ENCODE measurements at regions not wholly inside any gene's neighbourhood (a gene's known extent, or its start where the extent isn't known, plus 50 kb on each side); places are given as distances from the start of the nearest gene placed in this dataset.

- Histone ChIP-seq H3K9me3 (ENCODE audit: control insufficient read depth in 5 of 5, low read length in 5 of 5) (peaks cover 0 to 2% (median 0%) of the 10 kb centered on the region in 5 donors), H3K4me1 (ENCODE audit: control insufficient read depth in 5 of 5, insufficient read depth in 5 of 5, low read length in 5 of 5) (no peaks in the 10 kb centered on the region), H3K27me3 (ENCODE audit: control insufficient read depth in 5 of 5, insufficient read depth in 4 of 5, low read length in 5 of 5) (peaks cover 0 to 7% (median 3%) of the 10 kb centered on the region in 5 donors), H3K4me3 (ENCODE audit: low read depth in 1 of 5, low read length in 5 of 5) (no peak overlapping the region), H3K9ac (ENCODE audit: low read length in 5 of 5) (no peak overlapping the region), H3K27ac (ENCODE audit: low read depth, low read length) (no peak overlapping the region), H3K36me3 (ENCODE audit: control insufficient read depth in 5 of 5, insufficient read depth in 5 of 5, low read length in 5 of 5) (no peaks in the 10 kb centered on the region)
Observed at GRCh38 chr2:2795438-2796091, 464.5 kb upstream of the MYT1L start.

- Histone ChIP-seq H3K27me3 (ENCODE audit: control insufficient read depth in 5 of 5, insufficient read depth in 4 of 5, low read length in 5 of 5) (peaks cover 0 to 7% (median 3%) of the 10 kb centered on the region in 5 donors), H3K9ac (ENCODE audit: low read length in 5 of 5) (no peak overlapping the region), H3K9me3 (ENCODE audit: control insufficient read depth in 5 of 5, low read length in 5 of 5) (peaks cover 0 to 2% (median 0%) of the 10 kb centered on the region in 5 donors), H3K27ac (ENCODE audit: low read depth, low read length) (no peak overlapping the region), H3K4me3 (ENCODE audit: low read depth in 1 of 5, low read length in 5 of 5) (no peak overlapping the region), H3K4me1 (ENCODE audit: control insufficient read depth in 5 of 5, insufficient read depth in 5 of 5, low read length in 5 of 5) (no peaks in the 10 kb centered on the region), H3K36me3 (ENCODE audit: control insufficient read depth in 5 of 5, insufficient read depth in 5 of 5, low read length in 5 of 5) (no peaks in the 10 kb centered on the region)
Observed at GRCh38 chr2:2793925-2794560, 463.0 kb upstream of the MYT1L start.

- H3K27ac ChIP-seq (ENCODE audit: low read depth, low read length), result no peak overlapping the region
- H3K36me3 ChIP-seq (ENCODE audit: control insufficient read depth in 5 of 5, insufficient read depth in 5 of 5, low read length in 5 of 5), result no peaks in the 10 kb centered on the region
- H3K4me1 ChIP-seq (ENCODE audit: control insufficient read depth in 5 of 5, insufficient read depth in 5 of 5, low read length in 5 of 5), result no peaks in the 10 kb centered on the region
- no peak overlapping the region for H3K4me3 ChIP-seq (ENCODE audit: low read depth in 1 of 5, low read length in 5 of 5)
- H3K9me3 ChIP-seq (ENCODE audit: control insufficient read depth in 5 of 5, low read length in 5 of 5), result peaks cover 0 to 2% (median 0%) of the 10 kb centered on the region in 5 donors
- no peak overlapping the region for H3K9ac ChIP-seq (ENCODE audit: low read length in 5 of 5)
- peaks cover 0 to 7% (median 3%) of the 10 kb centered on the region in 5 donors for H3K27me3 ChIP-seq (ENCODE audit: control insufficient read depth in 5 of 5, insufficient read depth in 4 of 5, low read length in 5 of 5)
Observed at GRCh38 chr2:2793514-2793913, 462.4 kb upstream of the MYT1L start.

- Histone ChIP-seq H3K9ac (ENCODE audit: low read length in 5 of 5) (no peak overlapping the region), H3K4me3 (ENCODE audit: low read depth in 1 of 5, low read length in 5 of 5) (no peak overlapping the region), H3K36me3 (ENCODE audit: control insufficient read depth in 5 of 5, insufficient read depth in 5 of 5, low read length in 5 of 5) (no peaks in the 10 kb centered on the region), H3K9me3 (ENCODE audit: control insufficient read depth in 5 of 5, low read length in 5 of 5) (peaks cover 0 to 2% (median 0%) of the 10 kb centered on the region in 5 donors), H3K27me3 (ENCODE audit: control insufficient read depth in 5 of 5, insufficient read depth in 4 of 5, low read length in 5 of 5) (peaks cover 0 to 7% (median 3%) of the 10 kb centered on the region in 5 donors), H3K27ac (ENCODE audit: low read depth, low read length) (no peak overlapping the region), H3K4me1 (ENCODE audit: control insufficient read depth in 5 of 5, insufficient read depth in 5 of 5, low read length in 5 of 5) (no peaks in the 10 kb centered on the region)
Observed at GRCh38 chr2:2791606-2792005, 460.5 kb upstream of the MYT1L start.

GRCh38 chr2:2791031-2791430, 460.0 kb upstream of the MYT1L start:
- no peak overlapping the region for H3K27ac ChIP-seq (ENCODE audit: low read depth, low read length)
- no peaks in the 10 kb centered on the region for H3K4me1 ChIP-seq (ENCODE audit: control insufficient read depth in 5 of 5, insufficient read depth in 5 of 5, low read length in 5 of 5)
- H3K36me3 ChIP-seq (ENCODE audit: control insufficient read depth in 5 of 5, insufficient read depth in 5 of 5, low read length in 5 of 5), result no peaks in the 10 kb centered on the region
- H3K4me3 ChIP-seq (ENCODE audit: low read depth in 1 of 5, low read length in 5 of 5), result no peak overlapping the region
- H3K9me3 ChIP-seq (ENCODE audit: control insufficient read depth in 5 of 5, low read length in 5 of 5), result peaks cover 0 to 2% (median 0%) of the 10 kb centered on the region in 5 donors
- peaks cover 0 to 7% (median 3%) of the 10 kb centered on the region in 5 donors for H3K27me3 ChIP-seq (ENCODE audit: control insufficient read depth in 5 of 5, insufficient read depth in 4 of 5, low read length in 5 of 5)
- H3K9ac ChIP-seq (ENCODE audit: low read length in 5 of 5), result no peak overlapping the region

- Histone ChIP-seq H3K36me3 (ENCODE audit: control insufficient read depth in 5 of 5, insufficient read depth in 5 of 5, low read length in 5 of 5) (no peaks in the 10 kb centered on the region), H3K4me3 (ENCODE audit: low read depth in 1 of 5, low read length in 5 of 5) (no peak overlapping the region), H3K9ac (ENCODE audit: low read length in 5 of 5) (no peak overlapping the region), H3K9me3 (ENCODE audit: control insufficient read depth in 5 of 5, low read length in 5 of 5) (no peaks in the 10 kb centered on the region), H3K27ac (ENCODE audit: low read depth, low read length) (no peak overlapping the region), H3K4me1 (ENCODE audit: control insufficient read depth in 5 of 5, insufficient read depth in 5 of 5, low read length in 5 of 5) (no peaks in the 10 kb centered on the region), H3K27me3 (ENCODE audit: control insufficient read depth in 5 of 5, insufficient read depth in 4 of 5, low read length in 5 of 5) (peaks cover 0 to 7% (median 3%) of the 10 kb centered on the region in 5 donors)
Observed at GRCh38 chr2:2788076-2788475, 457.0 kb upstream of the MYT1L start.

DNA sequence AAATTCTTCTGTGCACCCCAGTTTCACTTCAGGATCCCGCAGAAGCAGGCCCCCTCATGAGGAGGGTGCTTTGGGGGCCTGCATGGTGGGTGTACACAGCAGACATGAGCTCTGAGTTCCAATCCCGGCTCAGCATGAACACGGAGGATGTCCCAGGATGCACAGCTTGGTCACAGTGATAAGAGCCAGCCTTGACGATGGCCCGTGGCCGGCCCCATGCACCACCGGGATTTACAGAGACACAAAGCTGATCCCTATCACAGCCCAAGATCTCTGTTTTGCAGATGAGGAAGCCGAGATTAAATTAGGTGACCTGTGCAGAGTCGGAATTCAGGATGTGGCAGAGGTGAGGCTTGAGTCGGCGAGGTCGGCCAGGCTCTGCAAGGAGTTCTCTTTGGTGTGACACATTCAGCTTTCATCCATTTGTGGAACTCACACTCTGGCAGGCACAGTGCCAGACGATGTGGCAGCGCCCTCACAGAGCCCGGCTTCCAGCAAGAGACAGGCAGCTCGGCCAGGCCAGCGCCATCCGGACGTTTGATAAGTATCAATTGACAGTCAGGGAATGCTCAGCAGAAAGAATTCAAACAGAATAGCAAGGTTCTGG, 456.3 kb upstream of the MYT1L start:
- no peaks in the 10 kb centered on the region for H3K36me3 ChIP-seq (ENCODE audit: control insufficient read depth in 5 of 5, insufficient read depth in 5 of 5, low read length in 5 of 5)

DNA sequence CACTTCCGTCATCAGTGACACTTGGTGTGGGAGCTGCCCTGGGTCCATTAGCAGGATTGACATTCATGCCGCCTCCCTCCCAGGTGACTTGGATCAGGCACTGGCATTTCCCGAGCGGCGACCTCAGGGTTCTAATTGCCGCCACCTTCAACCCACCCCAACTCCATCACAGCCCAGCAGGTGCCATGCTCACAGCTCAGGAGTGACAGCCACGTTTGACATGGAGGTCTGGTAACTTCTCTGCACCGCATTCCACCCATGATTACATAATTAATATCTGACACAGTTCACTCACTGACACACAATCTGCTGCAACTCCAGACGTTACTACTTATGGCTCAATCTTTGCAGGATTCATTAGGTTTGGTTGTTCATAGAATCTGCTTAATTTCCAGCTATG, 450.9 kb upstream of the MYT1L start:
- Histone ChIP-seq H3K9ac (ENCODE audit: low read length in 5 of 5) (no peak overlapping the region), H3K36me3 (ENCODE audit: control insufficient read depth in 5 of 5, insufficient read depth in 5 of 5, low read length in 5 of 5) (no peaks in the 10 kb centered on the region), H3K9me3 (ENCODE audit: control insufficient read depth in 5 of 5, low read length in 5 of 5) (peaks cover 0 to 5% (median 0%) of the 10 kb centered on the region in 5 donors), H3K27ac (ENCODE audit: low read depth, low read length) (no peak overlapping the region), H3K4me1 (ENCODE audit: control insufficient read depth in 5 of 5, insufficient read depth in 5 of 5, low read length in 5 of 5) (peaks cover 0 to 7% (median 0%) of the 10 kb centered on the region in 5 donors), H3K27me3 (ENCODE audit: control insufficient read depth in 5 of 5, insufficient read depth in 4 of 5, low read length in 5 of 5) (no peaks in the 10 kb centered on the region), H3K4me3 (ENCODE audit: low read depth in 1 of 5, low read length in 5 of 5) (no peak overlapping the region)

More for the DNA sequence above, 456.3 kb upstream of the MYT1L start:
- Histone ChIP-seq H3K9ac (ENCODE audit: low read length in 5 of 5) (no peak overlapping the region), H3K9me3 (ENCODE audit: control insufficient read depth in 5 of 5, low read length in 5 of 5) (no peaks in the 10 kb centered on the region), H3K4me1 (ENCODE audit: control insufficient read depth in 5 of 5, insufficient read depth in 5 of 5, low read length in 5 of 5) (peaks cover 0 to under 1% (median 0%) of the 10 kb centered on the region in 5 donors), H3K4me3 (ENCODE audit: low read depth in 1 of 5, low read length in 5 of 5) (no peak overlapping the region), H3K27ac (ENCODE audit: low read depth, low read length) (no peak overlapping the region), H3K27me3 (ENCODE audit: control insufficient read depth in 5 of 5, insufficient read depth in 4 of 5, low read length in 5 of 5) (peaks cover 0 to 5% (median 2%) of the 10 kb centered on the region in 5 donors)

GRCh38 chr2:2779727-2780126, 448.7 kb upstream of the MYT1L start:
- Histone ChIP-seq H3K4me1 (ENCODE audit: control insufficient read depth in 5 of 5, insufficient read depth in 5 of 5, low read length in 5 of 5) (peaks cover 0 to 7% (median 0%) of the 10 kb centered on the region in 5 donors), H3K36me3 (ENCODE audit: control insufficient read depth in 5 of 5, insufficient read depth in 5 of 5, low read length in 5 of 5) (no peaks in the 10 kb centered on the region), H3K4me3 (ENCODE audit: low read depth in 1 of 5, low read length in 5 of 5) (no peak overlapping the region), H3K9me3 (ENCODE audit: control insufficient read depth in 5 of 5, low read length in 5 of 5) (peaks cover 0 to 5% (median 0%) of the 10 kb centered on the region in 5 donors), H3K27me3 (ENCODE audit: control insufficient read depth in 5 of 5, insufficient read depth in 4 of 5, low read length in 5 of 5) (no peaks in the 10 kb centered on the region), H3K9ac (ENCODE audit: low read length in 5 of 5) (no peak overlapping the region), H3K27ac (ENCODE audit: low read depth, low read length) (no peak overlapping the region)

DNA sequence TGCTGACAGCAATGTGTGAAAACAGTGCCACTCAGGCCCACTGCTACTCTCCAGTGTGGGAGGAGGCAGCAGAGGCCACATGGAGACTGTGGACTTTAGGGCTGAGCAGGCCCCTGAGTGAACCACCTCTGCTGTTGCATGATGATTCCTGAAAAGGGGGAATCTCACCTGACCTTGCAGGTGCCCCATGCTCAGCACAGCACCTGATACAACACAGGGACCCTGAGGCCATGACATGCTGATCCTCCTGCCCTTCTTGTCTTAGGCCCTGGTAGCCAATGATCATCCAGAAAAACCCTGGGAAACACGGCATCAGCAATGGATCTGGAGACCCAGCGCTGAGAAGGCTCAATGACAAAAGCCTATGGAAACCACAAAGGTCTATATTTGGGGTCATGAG, 446.8 kb upstream of the MYT1L start:
- Histone ChIP-seq H3K9me3 (ENCODE audit: control insufficient read depth in 5 of 5, low read length in 5 of 5) (peaks cover 0 to 5% (median 0%) of the 10 kb centered on the region in 5 donors), H3K4me1 (ENCODE audit: control insufficient read depth in 5 of 5, insufficient read depth in 5 of 5, low read length in 5 of 5) (peaks cover 0 to 7% (median 0%) of the 10 kb centered on the region in 5 donors), H3K9ac (ENCODE audit: low read length in 5 of 5) (no peak overlapping the region), H3K27ac (ENCODE audit: low read depth, low read length) (no peak overlapping the region), H3K27me3 (ENCODE audit: control insufficient read depth in 5 of 5, insufficient read depth in 4 of 5, low read length in 5 of 5) (no peaks in the 10 kb centered on the region), H3K36me3 (ENCODE audit: control insufficient read depth in 5 of 5, insufficient read depth in 5 of 5, low read length in 5 of 5) (no peaks in the 10 kb centered on the region), H3K4me3 (ENCODE audit: low read depth in 1 of 5, low read length in 5 of 5) (no peak overlapping the region)
